ENCODE measurements at regions not wholly inside any gene's neighbourhood (a gene's known extent, or its start where the extent isn't known, plus 50 kb on each side); places are given as distances from the start of the nearest gene placed in this dataset.

DNA sequence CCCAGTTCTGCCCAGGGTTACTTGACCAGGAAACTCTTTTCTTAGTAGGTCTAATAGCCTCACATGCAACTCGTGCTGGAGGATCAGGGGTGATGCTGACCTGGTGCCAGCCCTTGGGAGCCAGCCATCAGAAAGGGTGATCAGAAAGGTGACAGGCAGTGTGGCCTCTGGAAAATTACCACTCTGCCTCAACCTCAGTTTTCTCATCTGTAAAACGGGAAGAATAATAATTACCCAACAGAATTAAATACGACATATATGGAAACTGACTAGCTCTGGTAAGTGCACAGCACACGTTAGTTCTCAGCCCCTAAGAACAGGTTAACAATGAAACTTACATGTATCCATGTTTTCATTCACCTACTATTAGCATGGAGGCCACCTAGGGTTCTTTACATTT is 157.6 kb downstream of the EN1 start:
- no peaks in the 10 kb centered on the region for H3K36me3 ChIP-seq (ENCODE audit: control insufficient read depth in 2 of 2, insufficient read depth in 2 of 2, low read length in 1 of 2)
- H3K27ac ChIP-seq (ENCODE audit: low read depth in 2 of 2, low read length in 1 of 2): no peak overlapping the region
- H3K27me3 ChIP-seq (ENCODE audit: control insufficient read depth in 1 of 2, insufficient read depth in 2 of 2, low read length in 2 of 2): no peaks in the 10 kb centered on the region
- no peak overlapping the region for H3K4me3 ChIP-seq (ENCODE audit: low read depth in 1 of 2, low read length in 2 of 2)
- WGBS, 2 donors: 77 to 85% methylated on average over 4 of the region's 4 CpGs
- H3K4me1 ChIP-seq (ENCODE audit: control insufficient read depth in 2 of 2, insufficient read depth in 2 of 2, low read length in 1 of 2): no peaks in the 10 kb centered on the region
- H3K9me3 ChIP-seq (ENCODE audit: control insufficient read depth in 2 of 2, insufficient read depth in 1 of 2, low read depth in 1 of 2, low read length in 1 of 2): peaks cover 0 to 3% of the 10 kb centered on the region in 2 donors

GRCh38 chr2:118689456-118689855 is 158.0 kb downstream of the EN1 start:
- H3K36me3 ChIP-seq (ENCODE audit: control insufficient read depth in 2 of 2, insufficient read depth in 2 of 2, low read length in 1 of 2): no peaks in the 10 kb centered on the region
- no peaks in the 10 kb centered on the region for H3K4me1 ChIP-seq (ENCODE audit: control insufficient read depth in 2 of 2, insufficient read depth in 2 of 2, low read length in 1 of 2)
- WGBS, 2 donors: 72 to 77% methylated on average over 4 of the region's 4 CpGs
- peaks cover 0 to 3% of the 10 kb centered on the region in 2 donors for H3K9me3 ChIP-seq (ENCODE audit: control insufficient read depth in 2 of 2, insufficient read depth in 1 of 2, low read depth in 1 of 2, low read length in 1 of 2)
- H3K27me3 ChIP-seq (ENCODE audit: control insufficient read depth in 1 of 2, insufficient read depth in 2 of 2, low read length in 2 of 2): no peaks in the 10 kb centered on the region
- no peak overlapping the region for H3K27ac ChIP-seq (ENCODE audit: low read depth in 2 of 2, low read length in 1 of 2)
- no peak overlapping the region for H3K4me3 ChIP-seq (ENCODE audit: low read depth in 1 of 2, low read length in 2 of 2)

DNA sequence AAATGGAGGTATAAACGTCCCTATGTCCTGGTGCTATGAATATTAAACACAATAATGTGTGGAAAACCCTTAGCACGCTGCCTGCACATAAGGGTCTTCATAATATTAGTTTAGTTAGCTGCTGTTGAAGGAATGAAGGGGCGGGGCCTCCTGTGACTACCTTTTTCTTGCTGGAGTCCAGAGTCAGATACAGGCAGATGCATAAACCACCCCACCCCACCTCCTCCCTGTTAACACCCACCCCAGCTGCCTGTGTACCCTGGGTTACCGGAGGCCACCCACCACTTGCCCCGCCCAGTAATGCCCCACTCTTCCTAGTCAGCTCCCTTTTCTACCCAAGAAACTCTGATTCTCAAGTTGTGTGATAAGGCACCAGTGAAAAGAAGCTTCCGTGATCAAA is 158.4 kb downstream of the EN1 start:
- Histone ChIP-seq H3K9me3 (ENCODE audit: control insufficient read depth in 2 of 2, insufficient read depth in 1 of 2, low read depth in 1 of 2, low read length in 1 of 2) (peaks cover 0 to 3% of the 10 kb centered on the region in 2 donors), H3K27ac (ENCODE audit: low read depth in 2 of 2, low read length in 1 of 2) (no peak overlapping the region), H3K36me3 (ENCODE audit: control insufficient read depth in 2 of 2, insufficient read depth in 2 of 2, low read length in 1 of 2) (no peaks in the 10 kb centered on the region), H3K4me1 (ENCODE audit: control insufficient read depth in 2 of 2, insufficient read depth in 2 of 2, low read length in 1 of 2) (no peaks in the 10 kb centered on the region), H3K4me3 (ENCODE audit: low read depth in 1 of 2, low read length in 2 of 2) (no peak overlapping the region), H3K27me3 (ENCODE audit: control insufficient read depth in 1 of 2, insufficient read depth in 2 of 2, low read length in 2 of 2) (no peaks in the 10 kb centered on the region)
- 71 to 78% methylated on average over 6 of the region's 6 CpGs for WGBS, 2 donors

- Histone ChIP-seq H3K27me3 (ENCODE audit: control insufficient read depth in 1 of 2, insufficient read depth in 2 of 2, low read length in 2 of 2) (no peaks in the 10 kb centered on the region), H3K4me3 (ENCODE audit: low read depth in 1 of 2, low read length in 2 of 2) (no peak overlapping the region), H3K36me3 (ENCODE audit: control insufficient read depth in 2 of 2, insufficient read depth in 2 of 2, low read length in 1 of 2) (no peaks in the 10 kb centered on the region), H3K4me1 (ENCODE audit: control insufficient read depth in 2 of 2, insufficient read depth in 2 of 2, low read length in 1 of 2) (no peaks in the 10 kb centered on the region), H3K27ac (ENCODE audit: low read depth in 2 of 2, low read length in 1 of 2) (no peak overlapping the region), H3K9me3 (ENCODE audit: control insufficient read depth in 2 of 2, insufficient read depth in 1 of 2, low read depth in 1 of 2, low read length in 1 of 2) (peaks cover 3% of the 10 kb centered on the region in 2 donors)
- 63 to 74% methylated on average over 2 of the region's 2 CpGs for WGBS, 2 donors
Observed at GRCh38 chr2:118687698-118688097, 159.8 kb downstream of the EN1 start.

GRCh38 chr2:118687192-118687591 is 160.3 kb downstream of the EN1 start:
- Histone ChIP-seq H3K4me3 (ENCODE audit: low read depth in 1 of 2, low read length in 2 of 2) (no peak overlapping the region), H3K4me1 (ENCODE audit: control insufficient read depth in 2 of 2, insufficient read depth in 2 of 2, low read length in 1 of 2) (no peaks in the 10 kb centered on the region), H3K9me3 (ENCODE audit: control insufficient read depth in 2 of 2, insufficient read depth in 1 of 2, low read depth in 1 of 2, low read length in 1 of 2) (peaks cover 3% of the 10 kb centered on the region in 2 donors), H3K27ac (ENCODE audit: low read depth in 2 of 2, low read length in 1 of 2) (no peak overlapping the region), H3K27me3 (ENCODE audit: control insufficient read depth in 1 of 2, insufficient read depth in 2 of 2, low read length in 2 of 2) (no peaks in the 10 kb centered on the region), H3K36me3 (ENCODE audit: control insufficient read depth in 2 of 2, insufficient read depth in 2 of 2, low read length in 1 of 2) (no peaks in the 10 kb centered on the region)
- 47 to 54% methylated on average over 3 of the region's 3 CpGs for WGBS, 2 donors

DNA sequence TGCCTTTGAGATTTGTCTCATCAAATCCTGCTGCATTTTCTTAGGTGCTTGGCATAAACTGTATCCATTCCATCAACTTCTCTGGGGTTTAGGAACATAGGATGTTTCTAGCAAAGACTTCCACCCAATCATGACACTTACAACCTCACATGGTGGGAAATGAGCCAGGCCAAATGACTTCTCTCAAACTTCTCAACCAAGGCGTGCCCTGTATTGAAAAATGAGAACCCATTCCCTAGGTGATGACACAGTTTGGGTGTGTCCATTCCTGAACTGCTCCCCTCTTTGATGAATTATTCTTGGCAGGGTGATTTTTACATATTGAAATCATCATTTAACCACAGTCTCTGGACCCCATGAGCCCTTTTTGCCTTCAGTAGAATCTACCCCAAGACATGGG is 161.1 kb downstream of the EN1 start:
- 68 to 69% methylated on average over 1 of the region's 1 CpG for WGBS, 2 donors
- H3K4me3 ChIP-seq (ENCODE audit: low read depth in 1 of 2, low read length in 2 of 2): no peak overlapping the region

DNA sequence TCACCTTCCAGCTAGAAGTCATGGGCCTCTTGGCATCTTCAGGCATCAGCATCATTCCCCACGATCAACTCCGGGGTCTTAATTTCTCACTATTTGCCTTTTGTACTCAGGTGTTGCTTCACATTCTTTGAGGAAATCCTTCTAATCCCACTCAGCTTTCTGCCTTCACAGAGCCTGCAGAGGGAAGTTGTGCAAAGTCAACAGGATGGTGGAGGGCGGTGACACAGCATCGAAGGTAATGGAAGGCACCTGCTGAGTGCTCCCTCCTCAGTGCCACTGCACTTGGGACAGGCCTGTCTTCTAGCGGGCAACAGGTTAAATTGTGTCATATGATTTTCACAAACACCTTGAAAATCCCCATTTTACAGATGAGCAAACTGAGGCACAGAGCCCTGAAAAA is 164.0 kb downstream of the EN1 start:
- Histone ChIP-seq H3K4me3 (ENCODE audit: low read depth in 1 of 2, low read length in 2 of 2) (no peak overlapping the region), H3K36me3 (ENCODE audit: control insufficient read depth in 2 of 2, insufficient read depth in 2 of 2, low read length in 1 of 2) (no peaks in the 10 kb centered on the region), H3K27ac (ENCODE audit: low read depth in 2 of 2, low read length in 1 of 2) (no peak overlapping the region), H3K4me1 (ENCODE audit: control insufficient read depth in 2 of 2, insufficient read depth in 2 of 2, low read length in 1 of 2) (no peaks in the 10 kb centered on the region), H3K27me3 (ENCODE audit: control insufficient read depth in 1 of 2, insufficient read depth in 2 of 2, low read length in 2 of 2) (no peaks in the 10 kb centered on the region), H3K9me3 (ENCODE audit: control insufficient read depth in 2 of 2, insufficient read depth in 1 of 2, low read depth in 1 of 2, low read length in 1 of 2) (peaks cover 0 to 3% of the 10 kb centered on the region in 2 donors)
- WGBS, 2 donors: 80 to 85% methylated on average over 5 of the region's 5 CpGs

More for the DNA sequence above, 161.1 kb downstream of the EN1 start:
- Histone ChIP-seq H3K27me3 (ENCODE audit: control insufficient read depth in 1 of 2, insufficient read depth in 2 of 2, low read length in 2 of 2) (no peaks in the 10 kb centered on the region), H3K9me3 (ENCODE audit: control insufficient read depth in 2 of 2, insufficient read depth in 1 of 2, low read depth in 1 of 2, low read length in 1 of 2) (peaks cover 3% of the 10 kb centered on the region in 2 donors), H3K36me3 (ENCODE audit: control insufficient read depth in 2 of 2, insufficient read depth in 2 of 2, low read length in 1 of 2) (no peaks in the 10 kb centered on the region), H3K27ac (ENCODE audit: low read depth in 2 of 2, low read length in 1 of 2) (no peak overlapping the region), H3K4me1 (ENCODE audit: control insufficient read depth in 2 of 2, insufficient read depth in 2 of 2, low read length in 1 of 2) (no peaks in the 10 kb centered on the region)

DNA sequence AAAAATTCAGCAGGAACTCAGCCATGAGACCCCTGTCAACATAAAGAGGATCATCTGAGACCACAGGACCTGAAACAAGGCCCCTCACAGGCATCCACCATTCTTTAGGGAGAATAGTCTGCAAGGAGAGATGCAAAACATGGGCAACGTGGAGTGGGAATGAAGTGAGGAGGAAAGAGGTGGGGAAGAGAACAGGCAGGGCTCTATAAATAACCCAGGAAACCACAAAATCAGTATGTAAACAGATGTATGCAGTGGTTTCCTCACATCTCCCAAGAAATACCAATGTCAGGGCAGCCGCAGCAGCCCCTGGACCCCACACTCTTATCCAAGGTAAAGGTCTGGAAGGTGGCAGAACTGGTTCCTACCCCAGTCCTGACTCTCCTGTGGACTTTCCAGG is 168.5 kb downstream of the EN1 start:
- Histone ChIP-seq H3K9me3 (ENCODE audit: control insufficient read depth in 2 of 2, insufficient read depth in 1 of 2, low read depth in 1 of 2, low read length in 1 of 2) (peaks cover 0 to 3% of the 10 kb centered on the region in 2 donors), H3K4me3 (ENCODE audit: low read depth in 1 of 2, low read length in 2 of 2) (no peak overlapping the region)
- WGBS, 2 donors: 24 to 29% methylated on average over 2 of the region's 2 CpGs

GRCh38 chr2:118677546-118677945 is 169.9 kb downstream of the EN1 start:
- Histone ChIP-seq H3K4me3 (ENCODE audit: low read depth in 1 of 2, low read length in 2 of 2) (no peak overlapping the region), H3K27ac (ENCODE audit: low read depth in 2 of 2, low read length in 1 of 2) (no peak overlapping the region), H3K27me3 (ENCODE audit: control insufficient read depth in 1 of 2, insufficient read depth in 2 of 2, low read length in 2 of 2) (no peaks in the 10 kb centered on the region), H3K9me3 (ENCODE audit: control insufficient read depth in 2 of 2, insufficient read depth in 1 of 2, low read depth in 1 of 2, low read length in 1 of 2) (peaks cover 0 to 3% of the 10 kb centered on the region in 2 donors), H3K36me3 (ENCODE audit: control insufficient read depth in 2 of 2, insufficient read depth in 2 of 2, low read length in 1 of 2) (no peaks in the 10 kb centered on the region), H3K4me1 (ENCODE audit: control insufficient read depth in 2 of 2, insufficient read depth in 2 of 2, low read length in 1 of 2) (no peaks in the 10 kb centered on the region)
- 74 to 77% methylated on average over 1 of the region's 1 CpG for WGBS, 2 donors

More for the DNA sequence above, 168.5 kb downstream of the EN1 start:
- Histone ChIP-seq H3K4me1 (ENCODE audit: control insufficient read depth in 2 of 2, insufficient read depth in 2 of 2, low read length in 1 of 2) (no peaks in the 10 kb centered on the region), H3K27ac (ENCODE audit: low read depth in 2 of 2, low read length in 1 of 2) (no peak overlapping the region), H3K27me3 (ENCODE audit: control insufficient read depth in 1 of 2, insufficient read depth in 2 of 2, low read length in 2 of 2) (no peaks in the 10 kb centered on the region), H3K36me3 (ENCODE audit: control insufficient read depth in 2 of 2, insufficient read depth in 2 of 2, low read length in 1 of 2) (no peaks in the 10 kb centered on the region)

DNA sequence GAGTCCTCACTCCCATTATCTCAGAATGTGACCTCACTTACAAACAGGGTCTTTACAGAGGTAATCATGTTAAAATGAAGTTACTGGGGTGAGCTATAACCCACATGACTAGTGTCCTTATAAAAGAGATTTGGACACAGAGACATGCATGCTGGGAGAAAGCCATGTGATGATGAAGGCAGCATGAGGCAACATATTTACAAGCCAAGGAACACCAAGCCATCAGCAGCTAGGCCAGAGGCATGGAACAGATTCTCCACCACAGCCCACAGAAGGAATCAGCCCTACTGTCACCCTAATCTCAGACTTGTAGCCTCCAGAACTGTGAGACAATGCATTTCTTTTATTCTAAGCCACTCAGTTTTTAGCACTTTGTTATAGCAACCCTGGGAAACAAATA is 171.9 kb downstream of the EN1 start:
- Histone ChIP-seq H3K4me1 (ENCODE audit: control insufficient read depth in 2 of 2, insufficient read depth in 2 of 2, low read length in 1 of 2) (no peaks in the 10 kb centered on the region), H3K36me3 (ENCODE audit: control insufficient read depth in 2 of 2, insufficient read depth in 2 of 2, low read length in 1 of 2) (no peaks in the 10 kb centered on the region), H3K9me3 (ENCODE audit: control insufficient read depth in 2 of 2, insufficient read depth in 1 of 2, low read depth in 1 of 2, low read length in 1 of 2) (peaks cover 0 to 3% of the 10 kb centered on the region in 2 donors), H3K27me3 (ENCODE audit: control insufficient read depth in 1 of 2, insufficient read depth in 2 of 2, low read length in 2 of 2) (no peaks in the 10 kb centered on the region), H3K27ac (ENCODE audit: low read depth in 2 of 2, low read length in 1 of 2) (no peak overlapping the region), H3K4me3 (ENCODE audit: low read depth in 1 of 2, low read length in 2 of 2) (no peak overlapping the region)
